CD4-positive, alpha-beta T cell (primary cell): ENCODE measurements at regions not wholly inside any gene's neighbourhood (a gene's known extent, or its start where the extent isn't known, plus 50 kb on each side); places are given as distances from the start of the nearest gene placed in this dataset.
A peak's percentile ranks its signal among the peaks of the same experiment; 100 is the strongest.
"Not testable (repeated sequence)": the region's sequence is repeated elsewhere in the genome, so short reads cannot be mapped to it uniquely, and the experiment has no call there.

Experiments used
- ATAC-seq: fragments of 200-7000 bp; cut with Tn5 transposase; one replicate; pipeline ENCODE4 v1.10.0; 2022; ENCODE audit warnings: mild to moderate bottlenecking; ENCODE audit not compliant: poor library complexity
- CTCF ChIA-PET: fragments of 350-600 bp; sonication (Branson Sonifier 250); formaldehyde crosslinking; loops from one replicate; lab custom pipeline; 2021; ENCODE audit warnings: antibody characterized with exemption, inconsistent platforms; lab: Charles Lee
- POLR2A ChIA-PET: fragments of 350-600 bp; sonication (Branson Sonifier 250); formaldehyde crosslinking; loops from one replicate; lab custom pipeline; 2021; ENCODE audit warnings: antibody characterized with exemption, inconsistent platforms; lab: Charles Lee
- DNase-seq, 14 experiments: peaks; one replicate each; pipeline ENCODE4 v3.0.0-alpha.2; 2013 to 2020; ENCODE audit warnings: mixed read lengths in 2 of 14
- H3K27ac ChIP-seq, 2 donors: one replicate each; pipeline versions ENCODE4 v1.5.1 to v1.7.0; 2013; ENCODE audit warnings: low read length in 2 of 2, low read depth in 1 of 2, mild to moderate bottlenecking in 1 of 2
- H3K27me3 ChIP-seq, 2 experiments: 1 replicate in 1 of 2; 2 replicates in 1 of 2; pipeline versions ENCODE4 v1.6.1 to v1.7.0; 2013; ENCODE audit warnings: low read length in 2 of 2, control low read depth in 1 of 2, mild to moderate bottlenecking in 1 of 2, moderate library complexity in 1 of 2; ENCODE audit not compliant: insufficient read depth in 2 of 2, control insufficient read depth in 1 of 2
- H3K36me3 ChIP-seq: one replicate; pipeline ENCODE4 v1.6.1; 2013; ENCODE audit warnings: low read length, control low read depth; ENCODE audit not compliant: insufficient read depth
- H3K4me1 ChIP-seq: one replicate; pipeline ENCODE4 v1.6.1; 2013; ENCODE audit warnings: low read length, control low read depth; ENCODE audit not compliant: insufficient read depth
- H3K4me3 ChIP-seq: one replicate; pipeline ENCODE4 v1.5.1; 2013; ENCODE audit warnings: mild to moderate bottlenecking, low read length, moderate library complexity
- H3K9me3 ChIP-seq, 2 experiments: 1 replicate in 1 of 2; 2 replicates in 1 of 2; pipeline versions ENCODE4 v1.6.1 to v1.7.0; 2013; ENCODE audit warnings: low read length in 2 of 2, mild to moderate bottlenecking in 2 of 2, control low read depth in 1 of 2, moderate library complexity in 1 of 2; ENCODE audit not compliant: control insufficient read depth in 1 of 2, insufficient read depth in 1 of 2
- H3K27ac Mint-ChIP-seq: one replicate; pipeline ENCODE4 v1.8.0; 2020; ENCODE audit warnings: mixed read lengths
- H3K27me3 Mint-ChIP-seq: one replicate; pipeline ENCODE4 v1.8.0; 2021; ENCODE audit warnings: mixed read lengths
- H3K36me3 Mint-ChIP-seq: one replicate; pipeline ENCODE4 v1.8.0; 2021; ENCODE audit warnings: low read depth, mixed read lengths
- H3K4me1 Mint-ChIP-seq: one replicate; pipeline ENCODE4 v1.8.0; 2021; ENCODE audit warnings: low read depth, mixed read lengths
- H3K4me3 Mint-ChIP-seq: one replicate; pipeline ENCODE4 v1.8.0; 2020; ENCODE audit warnings: mild to moderate bottlenecking, mixed read lengths
- H3K9me3 Mint-ChIP-seq: one replicate; pipeline ENCODE4 v1.8.0; 2020; ENCODE audit warnings: mixed read lengths
- intact Hi-C, 2 experiments: fragments of 100-400 bp; cut with DNase I in 1 of 2; cut with micrococcal nuclease in 1 of 2; formaldehyde crosslinking; loops; one replicate each; pipeline versions ENCODE4 v1.15.1 to v1.9.0; 2023 to 2025; cut with DNase I, micrococcal nuclease
- TF ChIP-seq, protein P1 (sequence below): fragments of 200-600 bp; IDR thresholded peaks from one replicate; pipeline ENCODE4 v1.8.0; 2022; ENCODE audit warnings: antibody characterized with exemption, mild to moderate bottlenecking

DNA sequence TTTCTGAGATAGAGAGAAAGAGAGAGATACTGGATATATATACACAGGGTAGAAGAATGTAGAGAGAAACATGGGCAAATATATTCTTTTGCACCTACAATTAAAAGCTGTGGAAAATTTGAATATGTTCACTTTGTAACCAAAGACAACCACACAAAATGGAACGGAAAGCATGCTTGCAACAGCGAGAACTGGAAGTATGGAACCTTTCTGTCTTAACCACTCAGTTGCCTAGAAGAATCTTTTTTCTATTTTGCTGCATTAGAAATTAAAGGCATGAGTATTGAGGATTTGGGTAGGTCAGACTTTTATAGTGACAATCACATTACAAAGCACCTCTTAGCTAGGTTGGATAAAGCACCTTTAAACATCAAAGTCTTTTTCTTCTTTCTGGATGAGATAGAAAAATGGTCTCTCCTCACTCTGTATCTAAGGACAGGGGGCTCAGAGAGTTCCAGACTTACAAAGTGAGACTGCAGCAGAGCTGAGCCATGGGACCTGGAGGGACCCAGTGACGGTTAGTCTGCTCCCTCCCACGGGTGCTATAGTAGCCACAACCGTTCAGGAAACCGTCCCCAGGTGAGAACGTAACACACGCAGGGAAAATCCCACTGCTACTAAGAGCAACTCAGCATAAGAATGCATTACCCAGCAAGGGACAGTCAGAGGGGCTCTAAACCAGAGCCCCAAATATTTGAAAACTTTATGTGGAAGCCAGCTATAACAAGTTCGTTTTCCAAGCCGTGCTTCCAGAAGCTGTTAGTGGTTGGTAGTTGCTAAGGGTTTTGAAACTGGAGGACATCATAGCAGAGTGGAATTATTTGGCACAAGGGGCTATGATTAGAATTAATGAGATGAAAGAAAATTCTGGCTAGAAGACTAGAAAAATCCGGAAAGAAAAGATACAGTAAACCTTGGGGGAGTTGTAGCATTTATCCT, 97.1 kb downstream of the DAD1 start:
- ATAC-seq (peak; percentile 45), DNase-seq (peak in 5 of 14 experiments; percentile 24 to 79 (median 53))
- H3K9me3 Mint-ChIP-seq = no peaks in the 10 kb centered on the region
- H3K4me1 ChIP-seq = peaks cover 7% of the 10 kb centered on the region
- ChIA-PET POLR2A (interaction anchor here (1.1 to 25.0 kb wide), 5 partner anchors 11 to 73 kb away, joined by 3 to 412 read pairs (median 11); no protein-coding TSS in a partner anchor), CTCF (interaction anchor here (1.2 to 2.0 kb wide), 2 partner anchors 65 to 78 kb away, joined by 4 to 5 read pairs; no protein-coding TSS in a partner anchor)
- H3K27ac Mint-ChIP-seq = peak overlapping the region; percentile 93
- TF ChIP-seq, protein P1, sequence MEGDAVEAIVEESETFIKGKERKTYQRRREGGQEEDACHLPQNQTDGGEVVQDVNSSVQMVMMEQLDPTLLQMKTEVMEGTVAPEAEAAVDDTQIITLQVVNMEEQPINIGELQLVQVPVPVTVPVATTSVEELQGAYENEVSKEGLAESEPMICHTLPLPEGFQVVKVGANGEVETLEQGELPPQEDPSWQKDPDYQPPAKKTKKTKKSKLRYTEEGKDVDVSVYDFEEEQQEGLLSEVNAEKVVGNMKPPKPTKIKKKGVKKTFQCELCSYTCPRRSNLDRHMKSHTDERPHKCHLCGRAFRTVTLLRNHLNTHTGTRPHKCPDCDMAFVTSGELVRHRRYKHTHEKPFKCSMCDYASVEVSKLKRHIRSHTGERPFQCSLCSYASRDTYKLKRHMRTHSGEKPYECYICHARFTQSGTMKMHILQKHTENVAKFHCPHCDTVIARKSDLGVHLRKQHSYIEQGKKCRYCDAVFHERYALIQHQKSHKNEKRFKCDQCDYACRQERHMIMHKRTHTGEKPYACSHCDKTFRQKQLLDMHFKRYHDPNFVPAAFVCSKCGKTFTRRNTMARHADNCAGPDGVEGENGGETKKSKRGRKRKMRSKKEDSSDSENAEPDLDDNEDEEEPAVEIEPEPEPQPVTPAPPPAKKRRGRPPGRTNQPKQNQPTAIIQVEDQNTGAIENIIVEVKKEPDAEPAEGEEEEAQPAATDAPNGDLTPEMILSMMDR = no peak
- H3K36me3 ChIP-seq = peaks cover 21% of the 10 kb centered on the region
- H3K27me3 ChIP-seq = no peaks in the 10 kb centered on the region
- no peaks in the 10 kb centered on the region for H3K9me3 ChIP-seq
- peak overlapping the region; percentile 61 for H3K4me3 ChIP-seq
- peaks cover 67% of the 10 kb centered on the region for H3K4me1 Mint-ChIP-seq
- intact Hi-C loops = loop anchor here (2.0 to 10.0 kb wide), 5 partner anchors 15 to 497 kb away; no protein-coding TSS in a partner anchor
- H3K27ac ChIP-seq = peak overlapping the region; percentile 52 to 75
- H3K36me3 Mint-ChIP-seq = peaks cover 96% of the 10 kb centered on the region
- H3K27me3 Mint-ChIP-seq = no peaks in the 10 kb centered on the region
- peak overlapping the region; percentile 95 for H3K4me3 Mint-ChIP-seq

DNA sequence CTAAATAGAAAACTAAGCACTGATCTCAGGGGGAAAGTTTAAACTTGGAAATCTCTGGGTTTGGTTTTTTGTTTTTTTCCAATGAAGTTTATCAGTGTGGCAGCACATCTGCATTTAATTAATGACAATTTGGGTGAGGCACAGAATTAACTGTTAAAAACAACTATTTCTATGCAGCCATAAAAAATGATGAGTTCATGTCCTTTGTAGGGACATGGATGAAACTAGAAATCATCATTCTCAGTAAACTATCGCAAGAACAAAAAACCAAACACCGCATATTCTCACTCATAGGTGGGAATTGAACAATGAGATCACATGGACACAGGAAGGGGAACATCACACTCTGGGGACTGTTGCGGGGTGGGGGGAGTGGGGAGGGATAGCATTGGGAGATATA, 98.0 kb downstream of the DAD1 start:
- H3K9me3 Mint-ChIP-seq, H3K27me3 Mint-ChIP-seq, H3K27me3 ChIP-seq, CTCF ChIA-PET, DNase-seq, ATAC-seq, H3K9me3 ChIP-seq, H3K4me1 ChIP-seq: not testable (repeated sequence)
- intact Hi-C loops = loop anchor here (5.0 to 10.0 kb wide), 4 partner anchors 174 to 496 kb away; no protein-coding TSS in a partner anchor
- Histone ChIP-seq H3K4me3 (peak overlapping the region; percentile 55), H3K27ac (peak overlapping the region in 1 of 2 donors; percentile 50), H3K36me3 (peaks cover 21% of the 10 kb centered on the region)
- POLR2A ChIA-PET = interaction anchor here (1.2 to 25.0 kb wide), 4 partner anchors 23 to 573 kb away, joined by 3 to 412 read pairs (median 22); no protein-coding TSS in a partner anchor
- H3K36me3 Mint-ChIP-seq = peaks cover 94% of the 10 kb centered on the region
- H3K4me3 Mint-ChIP-seq = peak overlapping the region; percentile 95
- peaks cover 64% of the 10 kb centered on the region for H3K4me1 Mint-ChIP-seq
- H3K27ac Mint-ChIP-seq = peak overlapping the region; percentile 93

DNA sequence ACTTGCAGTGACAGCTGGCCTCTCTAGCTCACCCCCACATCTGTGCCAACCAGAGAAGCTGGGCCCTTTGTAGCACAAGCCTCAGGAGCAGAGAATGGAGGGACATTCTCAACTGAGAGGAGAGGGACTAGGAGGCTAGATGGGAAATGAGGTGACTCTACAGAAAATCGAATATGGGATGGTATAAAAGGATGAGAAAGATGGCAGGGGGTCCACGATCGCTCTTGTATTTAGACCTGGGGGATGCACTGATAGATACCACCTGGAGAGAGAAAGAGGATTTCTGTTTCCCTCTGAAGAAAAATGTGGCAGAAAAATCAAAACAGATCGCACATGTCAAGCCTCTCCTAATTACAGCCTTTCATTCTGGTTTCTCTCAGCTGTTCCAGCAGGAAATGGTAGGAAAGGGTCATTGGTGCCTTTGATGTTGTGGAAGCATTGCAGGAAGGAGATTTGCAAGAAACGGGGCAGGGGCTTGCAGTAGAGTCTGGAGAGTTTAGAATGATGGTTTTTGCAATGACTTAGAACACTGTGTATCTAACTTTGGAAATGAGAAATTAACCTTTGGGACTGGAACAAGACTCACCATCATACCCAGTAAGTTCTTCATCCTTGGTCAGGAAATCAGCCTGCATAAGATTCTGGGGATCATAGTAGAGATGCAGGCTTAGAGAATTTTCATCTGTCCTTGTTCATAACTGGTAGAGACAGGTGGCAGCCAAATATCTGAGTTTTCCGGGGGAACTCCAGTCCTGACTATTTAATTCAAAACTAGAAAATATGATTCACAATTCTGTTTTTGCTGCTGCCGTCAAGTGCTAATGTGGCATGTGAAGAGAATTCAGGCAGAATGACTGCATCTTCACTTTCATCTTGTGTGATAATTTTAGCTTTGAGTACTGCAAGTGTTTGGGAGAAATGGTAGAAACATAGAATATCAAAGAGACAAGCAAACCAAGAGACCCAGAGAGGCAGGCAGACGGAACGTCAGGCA, 98.8 kb downstream of the DAD1 start:
- H3K4me3 Mint-ChIP-seq = peak overlapping the region; percentile 95
- intact Hi-C loops = loop anchor here (5.0 to 10.0 kb wide), 4 partner anchors 173 to 495 kb away; no protein-coding TSS in a partner anchor
- peaks cover 3% of the 10 kb centered on the region for H3K4me1 ChIP-seq
- H3K4me1 Mint-ChIP-seq = peaks cover 59% of the 10 kb centered on the region
- H3K4me3 ChIP-seq = peak overlapping the region; percentile 55
- no peaks in the 10 kb centered on the region for H3K9me3 ChIP-seq
- TF ChIP-seq, protein P1 = no peak
- peaks cover 16% of the 10 kb centered on the region for H3K36me3 ChIP-seq
- peaks cover 90% of the 10 kb centered on the region for H3K36me3 Mint-ChIP-seq
- POLR2A ChIA-PET = interaction anchor here (1.2 to 25.0 kb wide), 7 partner anchors 11 to 572 kb away, joined by 3 to 412 read pairs (median 5); no protein-coding TSS in a partner anchor
- DNase-seq (peak in 1 of 14 experiments; percentile 47), ATAC-seq (peak; percentile 24)
- peak overlapping the region in 1 of 2 donors; percentile 65 for H3K27ac ChIP-seq
- no peaks in the 10 kb centered on the region for H3K27me3 ChIP-seq
- CTCF ChIA-PET = interaction anchor here (1.2 kb wide), 1 partner anchor 67 kb away, joined by 3 read pairs; no protein-coding TSS in a partner anchor
- peak overlapping the region; percentile 93 for H3K27ac Mint-ChIP-seq
- H3K9me3 Mint-ChIP-seq = no peaks in the 10 kb centered on the region
- no peaks in the 10 kb centered on the region for H3K27me3 Mint-ChIP-seq
